ENCODE measurements at regions not wholly inside any gene's neighbourhood (a gene's known extent, or its start where the extent isn't known, plus 50 kb on each side); places are given as distances from the start of the nearest gene placed in this dataset.

DNA sequence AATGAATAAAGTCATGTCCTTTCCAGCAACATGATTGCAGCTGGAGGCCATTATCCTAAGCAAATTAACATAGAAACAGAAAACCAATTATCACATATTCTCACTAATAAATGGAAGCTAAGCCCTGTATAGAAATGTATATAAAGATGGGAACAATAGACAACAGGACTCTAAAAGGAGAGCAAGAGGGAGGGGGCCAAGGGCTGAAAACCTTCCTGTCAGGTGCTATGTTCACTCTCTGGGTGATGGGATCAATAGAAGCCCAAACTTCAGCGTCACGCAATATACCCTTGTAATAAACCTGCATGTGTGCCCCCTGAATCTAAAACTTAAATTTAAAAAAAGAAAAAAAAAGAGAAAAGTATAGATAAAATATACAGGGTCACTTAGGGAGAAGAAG lies 163.7 kb upstream of the ACO1 start:
- Histone ChIP-seq H3K9me1 (ENCODE audit: insufficient read depth, low read length) (no peaks in the 10 kb centered on the region), H2AK5ac (ENCODE audit: low read depth, low read length) (no peak overlapping the region), H3K9ac (ENCODE audit: low read depth, low read length) (no peak overlapping the region), H3K4me2 (ENCODE audit: low read depth, low read length) (no peak overlapping the region), H4K91ac (ENCODE audit: insufficient read depth, low read depth, low read length) (no peak overlapping the region), H2BK5ac (ENCODE audit: low read depth, low read length, poor library complexity, severe bottlenecking) (no peak overlapping the region), H4K8ac (ENCODE audit: low read depth in 2 of 2, low read length in 2 of 2) (no peak overlapping the region), H3K9me3 (ENCODE audit: control insufficient read depth, insufficient read depth, low read length) (no peaks in the 10 kb centered on the region), H2BK20ac (ENCODE audit: low read depth, low read length) (no peak overlapping the region), H3K4me1 (ENCODE audit: control insufficient read depth, insufficient read depth, low read length) (no peaks in the 10 kb centered on the region), H2AFZ (replicated peaks; ENCODE audit: low read length, poor library complexity) (no peak overlapping the region), H3K27ac (ENCODE audit: insufficient read depth, low read length) (no peak overlapping the region), H3K23ac (ENCODE audit: low read depth, low read length) (no peak overlapping the region), H3K27me3 (ENCODE audit: control insufficient read depth, insufficient read depth, low read length) (no peaks in the 10 kb centered on the region), H2BK120ac (ENCODE audit: low read depth, low read length) (no peak overlapping the region), H2BK15ac (ENCODE audit: low read depth, low read length) (no peak overlapping the region), H3K4me3 (ENCODE audit: insufficient read depth, low read depth, low read length) (no peak overlapping the region), H3K36me3 (ENCODE audit: control insufficient read depth, insufficient read depth, low read length) (no peaks in the 10 kb centered on the region), H3K4ac (ENCODE audit: low read depth, low read length) (no peak overlapping the region), H2AK9ac (replicated peaks; ENCODE audit: low read depth, low read length, poor library complexity) (no peak overlapping the region), H4K20me1 (ENCODE audit: insufficient read depth, low read length) (no peaks in the 10 kb centered on the region), H3K14ac (replicated peaks; ENCODE audit: low read depth, low read length) (no peak overlapping the region), H4K5ac (ENCODE audit: low read depth, low read length) (no peak overlapping the region), H3K56ac (ENCODE audit: extremely low read depth, insufficient read depth, low read length) (no peak overlapping the region), H3K18ac (ENCODE audit: low read depth, low read length) (no peak overlapping the region), H3K79me1 (ENCODE audit: low read depth in 1 of 2, low read length in 2 of 2) (no peaks in the 10 kb centered on the region)
- ATAC-seq (ENCODE audit: low read depth) (no peak), DNase-seq (no peak)
- ChIA-PET CTCF (no interaction called here), POLR2A (ENCODE audit: unreplicated experiment) (no interaction called here)
- WGBS, 2 experiments (ENCODE audit: extremely low coverage in 2 of 2, insufficient read length in 1 of 2), result no CpG with 5 or more reads among the region's 2 CpGs
- dilution Hi-C loops (cut with HindIII; ENCODE audit: low sequenced_read_pairs, unreplicated experiment) (no loop called here), in situ Hi-C loops (cut with MboI; ENCODE audit: low sequenced_read_pairs) (no loop called here), intact Hi-C loops (cut with micrococcal nuclease) (no loop called here)
- no TSS peak for BruUV-seq (replicated peaks)
- TF ChIP-seq RCOR1 (IDR thresholded peaks at IDR 0.05; ENCODE audit: insufficient replicate concordance, low read length) (no peak), MAFK (IDR thresholded peaks at IDR 0.05; ENCODE audit: low read depth, low read length) (no peak), RAD21 (IDR thresholded peaks at IDR 0.05; ENCODE audit: low read length) (no peak), MAZ (IDR thresholded peaks at IDR 0.05; ENCODE audit: borderline replicate concordance, low read depth, low read length) (no peak), RFX5 (IDR thresholded peaks at IDR 0.05; ENCODE audit: low read depth, low read length) (no peak), CHD1 (IDR thresholded peaks at IDR 0.05; ENCODE audit: low read depth, low read length) (no peak), CEBPB (IDR thresholded peaks at IDR 0.05; ENCODE audit: low read depth, low read length) (no peak), NFE2L2 (IDR thresholded peaks at IDR 0.05; ENCODE audit: low read depth, low read length) (no peak), BHLHE40 (IDR thresholded peaks at IDR 0.05; ENCODE audit: low read depth, low read length) (no peak), POLR2A (IDR thresholded peaks at IDR 0.05; ENCODE audit: low read depth, low read length) (no peak), FOS (IDR thresholded peaks at IDR 0.05; ENCODE audit: low read depth, low read length) (no peak), SMC3 (IDR thresholded peaks at IDR 0.05; ENCODE audit: low read depth, low read length) (no peak)
- TF ChIP-seq, protein P1, sequence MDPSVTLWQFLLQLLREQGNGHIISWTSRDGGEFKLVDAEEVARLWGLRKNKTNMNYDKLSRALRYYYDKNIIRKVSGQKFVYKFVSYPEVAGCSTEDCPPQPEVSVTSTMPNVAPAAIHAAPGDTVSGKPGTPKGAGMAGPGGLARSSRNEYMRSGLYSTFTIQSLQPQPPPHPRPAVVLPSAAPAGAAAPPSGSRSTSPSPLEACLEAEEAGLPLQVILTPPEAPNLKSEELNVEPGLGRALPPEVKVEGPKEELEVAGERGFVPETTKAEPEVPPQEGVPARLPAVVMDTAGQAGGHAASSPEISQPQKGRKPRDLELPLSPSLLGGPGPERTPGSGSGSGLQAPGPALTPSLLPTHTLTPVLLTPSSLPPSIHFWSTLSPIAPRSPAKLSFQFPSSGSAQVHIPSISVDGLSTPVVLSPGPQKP (IDR thresholded peaks at IDR 0.05; ENCODE audit: borderline replicate concordance, low read depth, low read length), result no peak
- TF ChIP-seq, protein P2, sequence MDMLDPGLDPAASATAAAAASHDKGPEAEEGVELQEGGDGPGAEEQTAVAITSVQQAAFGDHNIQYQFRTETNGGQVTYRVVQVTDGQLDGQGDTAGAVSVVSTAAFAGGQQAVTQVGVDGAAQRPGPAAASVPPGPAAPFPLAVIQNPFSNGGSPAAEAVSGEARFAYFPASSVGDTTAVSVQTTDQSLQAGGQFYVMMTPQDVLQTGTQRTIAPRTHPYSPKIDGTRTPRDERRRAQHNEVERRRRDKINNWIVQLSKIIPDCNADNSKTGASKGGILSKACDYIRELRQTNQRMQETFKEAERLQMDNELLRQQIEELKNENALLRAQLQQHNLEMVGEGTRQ (IDR thresholded peaks at IDR 0.05; ENCODE audit: low read depth, low read length), result no peak
- TF ChIP-seq, protein P3, sequence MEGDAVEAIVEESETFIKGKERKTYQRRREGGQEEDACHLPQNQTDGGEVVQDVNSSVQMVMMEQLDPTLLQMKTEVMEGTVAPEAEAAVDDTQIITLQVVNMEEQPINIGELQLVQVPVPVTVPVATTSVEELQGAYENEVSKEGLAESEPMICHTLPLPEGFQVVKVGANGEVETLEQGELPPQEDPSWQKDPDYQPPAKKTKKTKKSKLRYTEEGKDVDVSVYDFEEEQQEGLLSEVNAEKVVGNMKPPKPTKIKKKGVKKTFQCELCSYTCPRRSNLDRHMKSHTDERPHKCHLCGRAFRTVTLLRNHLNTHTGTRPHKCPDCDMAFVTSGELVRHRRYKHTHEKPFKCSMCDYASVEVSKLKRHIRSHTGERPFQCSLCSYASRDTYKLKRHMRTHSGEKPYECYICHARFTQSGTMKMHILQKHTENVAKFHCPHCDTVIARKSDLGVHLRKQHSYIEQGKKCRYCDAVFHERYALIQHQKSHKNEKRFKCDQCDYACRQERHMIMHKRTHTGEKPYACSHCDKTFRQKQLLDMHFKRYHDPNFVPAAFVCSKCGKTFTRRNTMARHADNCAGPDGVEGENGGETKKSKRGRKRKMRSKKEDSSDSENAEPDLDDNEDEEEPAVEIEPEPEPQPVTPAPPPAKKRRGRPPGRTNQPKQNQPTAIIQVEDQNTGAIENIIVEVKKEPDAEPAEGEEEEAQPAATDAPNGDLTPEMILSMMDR (conservative IDR thresholded peaks at IDR 0.05; ENCODE audit: low read depth, low read length), result no peak
